HG03175 (cell line): ENCODE measurements at regions not wholly inside any gene's neighbourhood (a gene's known extent, or its start where the extent isn't known, plus 50 kb on each side); places are given as distances from the start of the nearest gene placed in this dataset.
"Not testable (repeated sequence)": the region's sequence is repeated elsewhere in the genome, so short reads cannot be mapped to it uniquely, and the experiment has no call there.

Experiments used
- ATAC-seq: cut with Tn5 transposase; IDR thresholded peaks from one replicate; pipeline ENCODE4 v1.9.1; 2021; ENCODE audit warnings: mild to moderate bottlenecking, moderate library complexity; ENCODE audit not compliant: unreplicated experiment

- ATAC-seq: no peak
These were observed 311.8 kb upstream of the SGCD start for GRCh38 chr5:156015137-156015536.

GRCh38 chr5:156019130-156019529 lies 307.8 kb upstream of the SGCD start:
- ATAC-seq: no peak

GRCh38 chr5:156019571-156020180 lies 307.3 kb upstream of the SGCD start:
- ATAC-seq: no peak

- no peak for ATAC-seq
These were observed 306.3 kb upstream of the SGCD start for GRCh38 chr5:156020647-156021046.

GRCh38 chr5:156021866-156022265 lies 305.1 kb upstream of the SGCD start:
- ATAC-seq: no peak

- ATAC-seq: no peak
These were observed 301.3 kb upstream of the SGCD start for GRCh38 chr5:156025656-156026055.

- no peak for ATAC-seq
These were observed 295.8 kb upstream of the SGCD start for GRCh38 chr5:156031181-156031580.

- ATAC-seq: no peak
These were observed 290.3 kb upstream of the SGCD start for GRCh38 chr5:156036640-156037039.

- ATAC-seq: no peak
These were observed 289.6 kb upstream of the SGCD start for GRCh38 chr5:156037151-156037909.

- ATAC-seq: no peak
These were observed 284.2 kb upstream of the SGCD start for GRCh38 chr5:156042726-156043125.

- ATAC-seq: no peak
These were observed 283.6 kb upstream of the SGCD start for GRCh38 chr5:156043351-156043750.

GRCh38 chr5:156051972-156052371 lies 275.0 kb upstream of the SGCD start:
- no peak for ATAC-seq

GRCh38 chr5:156052656-156053055 lies 274.3 kb upstream of the SGCD start:
- no peak for ATAC-seq

- ATAC-seq: no peak
These were observed 273.9 kb upstream of the SGCD start for GRCh38 chr5:156053056-156053455.

GRCh38 chr5:156076912-156077311 lies 250.1 kb upstream of the SGCD start:
- no peak for ATAC-seq

- ATAC-seq: no peak
These were observed 239.3 kb upstream of the SGCD start for GRCh38 chr5:156087577-156088110.

- not testable (repeated sequence) for ATAC-seq
These were observed 236.7 kb upstream of the SGCD start for GRCh38 chr5:156089955-156090940.

GRCh38 chr5:156093024-156093423 lies 233.9 kb upstream of the SGCD start:
- ATAC-seq: no peak

GRCh38 chr5:156094001-156094400 lies 233.0 kb upstream of the SGCD start:
- ATAC-seq: no peak

GRCh38 chr5:156095709-156096241 lies 231.2 kb upstream of the SGCD start:
- no peak for ATAC-seq

GRCh38 chr5:156096259-156096658 lies 230.7 kb upstream of the SGCD start:
- no peak for ATAC-seq
